SU-DHL-6 (cell line): ENCODE measurements at regions not wholly inside any gene's neighbourhood (a gene's known extent, or its start where the extent isn't known, plus 50 kb on each side); places are given as distances from the start of the nearest gene placed in this dataset.

ENCODE experiments used
- H2AFZ ChIP-seq: fragments of 200-600 bp; sonication (generic); 2 replicates; pipeline ENCODE4 v1.6.1; 2014; ENCODE audit warnings: low read depth, mild to moderate bottlenecking, moderate library complexity, mixed read lengths, antibody characterized with exemption, low read length; ENCODE audit not compliant: severe bottlenecking
- H3F3A ChIP-seq: fragments of 200-600 bp; shearing (Covaris generic); 2 replicates; pipeline ENCODE4 v1.6.0; 2016; ENCODE audit warnings: antibody characterized with exemption, mild to moderate bottlenecking; ENCODE audit not compliant: insufficient read depth
- H3K27ac ChIP-seq: fragments of 200-600 bp; sonication (generic); 2 replicates; pipeline ENCODE4 v1.5.1; 2016; ENCODE audit warnings: low read depth, mild to moderate bottlenecking, low read length, moderate library complexity, mixed read lengths
- H3K27me3 ChIP-seq: fragments of 200-600 bp; sonication (generic), shearing (Covaris generic); 2 replicates; pipeline ENCODE4 v1.6.0; 2014; ENCODE audit warnings: mild to moderate bottlenecking, low read length
- H3K36me3 ChIP-seq: fragments of 200-600 bp; sonication (generic); 2 replicates; pipeline ENCODE4 v1.6.1; 2014; ENCODE audit warnings: mild to moderate bottlenecking, low read length, mixed read lengths
- H3K4me2 ChIP-seq: fragments of 300-600, 200-600 bp; shearing (Covaris generic), sonication (generic); 2 replicates; pipeline ENCODE4 v1.6.0; 2014; ENCODE audit warnings: low read length, low read depth, mild to moderate bottlenecking; ENCODE audit not compliant: poor library complexity, severe bottlenecking
- H3K4me3 ChIP-seq: fragments of 200-600 bp; sonication (generic); 2 replicates; pipeline ENCODE4 v1.5.1; 2014; ENCODE audit warnings: antibody characterized with exemption, low read length, mild to moderate bottlenecking, mixed read lengths; ENCODE audit not compliant: insufficient read depth, poor library complexity, severe bottlenecking
- H3K79me2 ChIP-seq: fragments of 200-600 bp; sonication (generic); 2 replicates; pipeline ENCODE4 v1.6.1; 2014; ENCODE audit warnings: mild to moderate bottlenecking, low read length, moderate library complexity; ENCODE audit not compliant: insufficient read depth
- H3K9ac ChIP-seq: fragments of 200-600 bp; sonication (generic); 2 replicates; pipeline ENCODE4 v1.7.0; 2014; ENCODE audit warnings: mild to moderate bottlenecking, low read length
- H3K9me2 ChIP-seq: fragments of 200-600 bp; sonication (generic); replicated peaks from 2 replicates; pipeline ENCODE4 v1.6.1; 2014; ENCODE audit warnings: low read length; ENCODE audit not compliant: insufficient read depth
- H3K9me3 ChIP-seq: fragments of 200-600 bp; sonication (generic); 2 replicates; pipeline ENCODE4 v1.6.1; 2014; ENCODE audit warnings: low read length, mixed read lengths; ENCODE audit not compliant: insufficient read depth
- H4K20me1 ChIP-seq: fragments of 200-600 bp; sonication (generic); 2 replicates; pipeline ENCODE4 v1.6.1; 2014; ENCODE audit warnings: low read depth, mild to moderate bottlenecking, antibody characterized with exemption, low read length, moderate library complexity, mixed read lengths
- EZH2phosphoT487 ChIP-seq: fragments of 200-600 bp; sonication (generic), shearing (Covaris generic); conservative IDR thresholded peaks from 2 replicates; pipeline ENCODE4 v1.6.1; 2018; ENCODE audit warnings: mild to moderate bottlenecking, antibody characterized with exemption, low read length, moderate library complexity, mixed read lengths
- TF ChIP-seq, protein P1 (sequence below): fragments of 200-600 bp; sonication (generic); IDR thresholded peaks from one replicate; pipeline ENCODE4 v1.5.1; 2017; ENCODE audit warnings: antibody characterized with exemption, mild to moderate bottlenecking, low read length, moderate library complexity; ENCODE audit not compliant: insufficient read depth, poor library complexity, severe bottlenecking

DNA sequence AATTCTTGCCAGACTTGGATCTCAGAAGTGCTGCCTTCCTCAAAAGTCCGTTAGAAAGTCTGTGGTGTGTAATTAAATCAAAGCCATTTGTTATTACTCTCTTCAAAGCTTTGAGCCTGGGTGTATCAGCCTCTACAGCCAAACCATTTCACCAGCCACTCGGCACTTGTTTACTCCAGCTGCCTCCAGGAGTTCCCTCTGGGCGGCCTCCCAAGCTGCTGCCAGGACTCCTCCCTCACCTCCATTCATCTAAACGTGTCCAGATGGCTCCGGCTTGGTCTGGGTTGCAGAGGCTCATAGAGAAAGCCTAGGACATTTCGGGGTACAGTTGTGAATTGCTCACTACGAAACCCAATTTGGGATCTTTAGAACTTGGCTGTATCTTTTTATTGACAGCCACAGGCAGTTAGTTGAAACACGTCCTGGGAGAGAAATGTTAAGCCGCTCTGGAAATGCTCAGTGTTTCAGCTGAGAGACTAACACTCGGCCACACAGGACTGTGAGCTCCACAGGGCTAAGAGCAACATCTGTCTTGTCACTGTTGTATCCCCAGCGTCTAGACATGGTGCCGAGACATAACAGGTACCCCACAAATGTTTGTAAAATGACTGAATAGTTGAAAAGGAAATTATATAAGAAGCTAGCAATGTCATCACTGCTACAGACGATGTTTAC, 116.9 kb upstream of the NGF start:
- Histone ChIP-seq H3K9me3 (no peaks in the 10 kb centered on the region), H3K9me2 (no peaks in the 10 kb centered on the region), H3K36me3 (no peaks in the 10 kb centered on the region), H3F3A (no peaks in the 10 kb centered on the region), H2AFZ (no peak overlapping the region), H3K27me3 (no peaks in the 10 kb centered on the region), H4K20me1 (no peaks in the 10 kb centered on the region), H3K79me2 (no peaks in the 10 kb centered on the region), H3K4me2 (no peak overlapping the region), H3K9ac (no peak overlapping the region), H3K4me3 (no peak overlapping the region), H3K27ac (no peak overlapping the region)
- TF ChIP-seq, protein P1, sequence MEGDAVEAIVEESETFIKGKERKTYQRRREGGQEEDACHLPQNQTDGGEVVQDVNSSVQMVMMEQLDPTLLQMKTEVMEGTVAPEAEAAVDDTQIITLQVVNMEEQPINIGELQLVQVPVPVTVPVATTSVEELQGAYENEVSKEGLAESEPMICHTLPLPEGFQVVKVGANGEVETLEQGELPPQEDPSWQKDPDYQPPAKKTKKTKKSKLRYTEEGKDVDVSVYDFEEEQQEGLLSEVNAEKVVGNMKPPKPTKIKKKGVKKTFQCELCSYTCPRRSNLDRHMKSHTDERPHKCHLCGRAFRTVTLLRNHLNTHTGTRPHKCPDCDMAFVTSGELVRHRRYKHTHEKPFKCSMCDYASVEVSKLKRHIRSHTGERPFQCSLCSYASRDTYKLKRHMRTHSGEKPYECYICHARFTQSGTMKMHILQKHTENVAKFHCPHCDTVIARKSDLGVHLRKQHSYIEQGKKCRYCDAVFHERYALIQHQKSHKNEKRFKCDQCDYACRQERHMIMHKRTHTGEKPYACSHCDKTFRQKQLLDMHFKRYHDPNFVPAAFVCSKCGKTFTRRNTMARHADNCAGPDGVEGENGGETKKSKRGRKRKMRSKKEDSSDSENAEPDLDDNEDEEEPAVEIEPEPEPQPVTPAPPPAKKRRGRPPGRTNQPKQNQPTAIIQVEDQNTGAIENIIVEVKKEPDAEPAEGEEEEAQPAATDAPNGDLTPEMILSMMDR: no peak
- TF ChIP-seq EZH2phosphoT487: no peak

DNA sequence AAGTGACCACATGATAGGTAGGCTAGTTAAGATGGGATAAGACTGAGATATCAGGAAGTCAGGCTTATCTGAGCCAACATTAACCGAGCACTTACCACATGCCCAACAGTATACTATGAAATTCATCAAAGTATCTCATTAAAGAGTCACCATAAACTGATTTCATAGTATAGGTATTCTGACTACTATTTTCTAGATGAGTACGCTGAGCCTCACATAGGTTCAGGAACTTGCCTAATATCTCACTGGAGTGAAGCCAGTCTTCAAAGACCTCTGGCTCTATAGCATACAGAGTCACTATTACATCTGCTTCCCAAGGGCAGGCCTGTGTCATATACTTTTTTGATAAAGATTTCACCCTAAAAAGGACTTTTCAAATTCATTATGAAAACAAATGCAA, 115.6 kb upstream of the NGF start:
- no peaks in the 10 kb centered on the region for H3K9me2 ChIP-seq
- no peak overlapping the region for H3K4me3 ChIP-seq
- H3K27ac ChIP-seq: no peak overlapping the region
- H4K20me1 ChIP-seq: no peaks in the 10 kb centered on the region
- H3K4me2 ChIP-seq: no peak overlapping the region
- H3K9ac ChIP-seq: no peak overlapping the region
- H3K9me3 ChIP-seq: no peaks in the 10 kb centered on the region
- TF ChIP-seq, protein P1: no peak
- TF ChIP-seq EZH2phosphoT487: no peak
- no peaks in the 10 kb centered on the region for H3K36me3 ChIP-seq
- no peaks in the 10 kb centered on the region for H3F3A ChIP-seq
- no peaks in the 10 kb centered on the region for H3K27me3 ChIP-seq
- H3K79me2 ChIP-seq: no peaks in the 10 kb centered on the region
- no peak overlapping the region for H2AFZ ChIP-seq

DNA sequence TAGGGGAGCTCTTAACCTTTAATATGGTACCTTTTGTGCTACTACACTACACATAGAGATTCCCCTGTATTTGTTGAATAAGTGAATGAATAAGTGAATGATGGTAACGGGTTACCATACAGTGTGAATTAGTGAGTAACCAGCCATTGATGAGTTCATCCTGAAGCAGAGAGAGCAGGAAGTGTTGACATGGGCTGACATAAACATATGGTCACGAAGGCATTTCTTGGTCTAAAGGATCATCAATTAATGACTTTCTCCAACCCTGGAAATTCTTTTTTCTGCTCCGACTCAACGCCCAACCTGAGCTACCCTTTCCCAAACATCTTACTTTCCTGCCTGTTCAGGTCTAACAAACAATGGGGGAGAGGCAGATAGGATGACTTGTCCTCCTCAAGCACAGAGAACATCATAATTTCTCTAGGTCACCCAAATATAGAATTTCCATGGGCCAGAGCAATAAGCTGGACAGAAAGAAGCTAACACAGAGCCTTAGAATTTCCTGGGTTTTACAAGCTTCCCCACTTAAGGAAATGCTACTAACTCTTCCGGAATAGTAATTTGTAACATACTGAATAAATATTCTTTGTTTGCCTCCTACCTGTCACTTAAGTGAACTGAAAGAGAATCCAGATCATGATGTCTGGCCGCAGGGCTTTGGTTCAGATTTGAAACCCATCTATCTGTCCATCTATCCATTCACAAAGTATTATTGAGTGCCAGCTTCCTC, 114.7 kb upstream of the NGF start:
- H3K9me2 ChIP-seq: no peaks in the 10 kb centered on the region
- no peak overlapping the region for H3K4me2 ChIP-seq
- no peaks in the 10 kb centered on the region for H4K20me1 ChIP-seq
- no peak overlapping the region for H3K9ac ChIP-seq
- no peaks in the 10 kb centered on the region for H3K27me3 ChIP-seq
- no peaks in the 10 kb centered on the region for H3K9me3 ChIP-seq
- H3K27ac ChIP-seq: no peak overlapping the region
- H3K79me2 ChIP-seq: no peaks in the 10 kb centered on the region
- H2AFZ ChIP-seq: no peak overlapping the region
- H3K36me3 ChIP-seq: no peaks in the 10 kb centered on the region
- no peak for TF ChIP-seq EZH2phosphoT487
- TF ChIP-seq, protein P1: no peak
- H3F3A ChIP-seq: no peaks in the 10 kb centered on the region
- no peak overlapping the region for H3K4me3 ChIP-seq
